Spleen (tissue), 7 donors: ENCODE measurements at regions not wholly inside any gene's neighbourhood (a gene's known extent, or its start where the extent isn't known, plus 50 kb on each side); places are given as distances from the start of the nearest gene placed in this dataset.

Source experiments
- CTCF ChIP-seq, 11 experiments: fragments of 200-600 bp in 7 of 11; fragments of 450-650 bp in 4 of 11; sonication (generic) in 4 of 11; IDR thresholded peaks in 8 of 11; conservative IDR thresholded peaks in 3 of 11; 1 replicate in 7 of 11; 2 replicates in 4 of 11; pipeline versions ENCODE4 v1.4.0 to v1.8.0; 2016 to 2021; ENCODE audit warnings: antibody characterized with exemption in 11 of 11, inconsistent platforms in 4 of 11, mild to moderate bottlenecking in 1 of 11
- POLR2A ChIP-seq, 3 donors: fragments of 450-650 bp; IDR thresholded peaks; one replicate each; pipeline ENCODE4 v1.5.1; 2017; ENCODE audit warnings: antibody characterized with exemption in 3 of 3, mild to moderate bottlenecking in 1 of 3
- POLR2AphosphoS5 ChIP-seq, 3 donors: sonication (generic); formaldehyde crosslinking; IDR thresholded peaks; one replicate each; pipeline ENCODE4 v1.5.1; 2017; ENCODE audit warnings: antibody characterized with exemption in 3 of 3
- donor health status: DM: no; HTN: no; CAD: no; lungs with moderate emphysema.
- donor health status: DM: no; HTN: no; CAD: no.
- donor health status: DM: no; HTN: no; CAD: no.

GRCh38 chr6:76914737-76915136 is 548.6 kb downstream of the HTR1B start:
- no peak for TF ChIP-seq CTCF (IDR thresholded peaks at IDR 0.05 in 8 of 11, conservative IDR thresholded peaks at IDR 0.05 in 3 of 11)
- no peak for TF ChIP-seq POLR2AphosphoS5 (IDR thresholded peaks at IDR 0.05)
- no peak for TF ChIP-seq POLR2A (IDR thresholded peaks at IDR 0.05)
